Fibroblast of pulmonary artery (primary cell): ENCODE measurements at regions not wholly inside any gene's neighbourhood (a gene's known extent, or its start where the extent isn't known, plus 50 kb on each side); places are given as distances from the start of the nearest gene placed in this dataset.

Experiments
- DNase-seq: peaks from one replicate; pipeline ENCODE4 v3.0.0-alpha.2; 2010; ENCODE audit warnings: low read depth
- H3K4me3 ChIP-seq: replicated peaks from 2 replicates; pipeline ENCODE4 v1.5.1; 2011; ENCODE audit warnings: low read depth, mild to moderate bottlenecking, control low read depth, low read length, moderate library complexity
- CTCF ChIP-seq: IDR thresholded peaks from 2 replicates; pipeline ENCODE4 v1.5.1; 2011; ENCODE audit warnings: mild to moderate bottlenecking, control low read depth, low read length, inconsistent platforms; ENCODE audit errors: missing control alignments

- no peak for DNase-seq
- no peak overlapping the region for H3K4me3 ChIP-seq
- no peak for TF ChIP-seq CTCF
Observed at GRCh38 chr4:71237641-71238040, 101.2 kb upstream of the SLC4A4 start.

- no peak for DNase-seq
- no peak for TF ChIP-seq CTCF
- H3K4me3 ChIP-seq = no peak overlapping the region
Observed at GRCh38 chr4:71239365-71239764, 99.5 kb upstream of the SLC4A4 start.

- no peak overlapping the region for H3K4me3 ChIP-seq
- TF ChIP-seq CTCF = no peak
- DNase-seq = no peak
Observed at GRCh38 chr4:71240094-71240493, 98.7 kb upstream of the SLC4A4 start.

GRCh38 chr4:71241501-71242288 lies 97.1 kb upstream of the SLC4A4 start:
- H3K4me3 ChIP-seq = no peak overlapping the region
- DNase-seq = no peak
- no peak for TF ChIP-seq CTCF

GRCh38 chr4:71243091-71243833 lies 95.6 kb upstream of the SLC4A4 start:
- no peak for TF ChIP-seq CTCF
- no peak overlapping the region for H3K4me3 ChIP-seq
- DNase-seq = no peak

GRCh38 chr4:71247706-71248105 lies 91.1 kb upstream of the SLC4A4 start:
- H3K4me3 ChIP-seq = no peak overlapping the region
- TF ChIP-seq CTCF = no peak
- no peak for DNase-seq
